Vagina (tissue), 2 donors: ENCODE measurements at regions not wholly inside any gene's neighbourhood (a gene's known extent, or its start where the extent isn't known, plus 50 kb on each side); places are given as distances from the start of the nearest gene placed in this dataset.

ENCODE experiments used
- CTCF ChIP-seq, 3 experiments: fragments of 450-650 bp in 2 of 3; fragments of 200-600 bp in 1 of 3; sonication (generic) in 1 of 3; IDR thresholded peaks; one replicate each; pipeline ENCODE4 v1.5.1; 2017 to 2019; ENCODE audit warnings: antibody characterized with exemption in 3 of 3, mild to moderate bottlenecking in 2 of 3, moderate library complexity in 2 of 3
- POLR2A ChIP-seq, 2 donors: fragments of 450-650 bp; IDR thresholded peaks; one replicate each; pipeline ENCODE4 v1.6.1; 2017; ENCODE audit warnings: antibody characterized with exemption in 2 of 2, mild to moderate bottlenecking in 2 of 2, moderate library complexity in 2 of 2

DNA sequence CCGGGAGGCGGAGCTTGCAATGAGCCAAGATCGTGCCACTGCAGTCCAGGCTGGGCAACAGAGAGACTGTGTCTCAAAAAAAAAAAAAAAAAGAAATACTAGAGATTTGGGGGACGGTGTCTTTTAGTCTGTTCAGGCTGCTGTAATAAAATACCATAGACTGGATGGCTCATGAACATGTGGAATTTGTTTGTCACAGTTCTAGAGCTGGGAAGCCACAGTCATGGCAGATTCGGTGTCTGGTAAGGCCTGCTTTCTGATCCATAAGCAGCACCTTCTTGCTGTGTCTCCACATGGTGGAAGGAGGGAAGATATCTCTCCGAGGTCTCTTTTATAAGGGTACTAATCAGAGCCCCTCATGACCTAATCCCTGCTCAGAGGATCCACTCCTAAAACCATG lies 102.7 kb upstream of the MKLN1 start:
- TF ChIP-seq POLR2A (IDR thresholded peaks at IDR 0.05) (no peak), CTCF (IDR thresholded peaks at IDR 0.05) (no peak)
